Heart left ventricle (tissue), 16 donors: ENCODE measurements at regions not wholly inside any gene's neighbourhood (a gene's known extent, or its start where the extent isn't known, plus 50 kb on each side); places are given as distances from the start of the nearest gene placed in this dataset.

Experiments
- ATAC-seq, 4 donors: fragments of 200-7000 bp; cut with Tn5 transposase; one replicate each; pipeline ENCODE4 v1.9.1; 2020 to 2022; ENCODE audit warnings: moderate library complexity in 4 of 4, mild to moderate bottlenecking in 3 of 4, moderate number of reproducible peaks in 1 of 4
- DNase-seq, 5 donors: peaks; one replicate each; pipeline ENCODE4 v3.0.0-alpha.2; 2020
- H3K27ac ChIP-seq, 12 donors: fragments of 200-600 bp; sonication (generic) in 4 of 12; one replicate each; pipeline versions ENCODE4 v1.5.0 to v1.8.0; 2016 to 2022; ENCODE audit warnings: mild to moderate bottlenecking in 2 of 12
- H3K27me3 ChIP-seq, 9 donors: fragments of 200-600 bp; sonication (generic) in 2 of 9; one replicate each; pipeline versions ENCODE4 v1.5.1 to v1.8.0; 2016 to 2022; ENCODE audit warnings: mild to moderate bottlenecking in 3 of 9
- H3K36me3 ChIP-seq, 9 donors: fragments of 200-600 bp; sonication (generic) in 2 of 9; one replicate each; pipeline versions ENCODE4 v1.5.0 to v1.8.0; 2018 to 2022; ENCODE audit warnings: mild to moderate bottlenecking in 2 of 9
- H3K4me1 ChIP-seq, 12 donors: fragments of 200-600 bp; sonication (generic) in 4 of 12; one replicate each; pipeline versions ENCODE4 v1.5.0 to v1.8.0; 2016 to 2022; ENCODE audit warnings: mild to moderate bottlenecking in 3 of 12
- H3K4me3 ChIP-seq, 12 donors: fragments of 200-600 bp; sonication (generic) in 4 of 12; one replicate each; pipeline versions ENCODE4 v1.5.0 to v1.8.0; 2017 to 2022; ENCODE audit warnings: mild to moderate bottlenecking in 9 of 12, moderate library complexity in 4 of 12
- H3K9me3 ChIP-seq, 12 donors: fragments of 200-600 bp; sonication (generic) in 4 of 12; one replicate each; pipeline versions ENCODE4 v1.5.0 to v1.8.0; 2016 to 2022; ENCODE audit warnings: mild to moderate bottlenecking in 1 of 12
- POLR2A ChIP-seq, 2 donors: fragments of 450-650 bp; IDR thresholded peaks; one replicate each; pipeline ENCODE4 v1.6.1; 2017; ENCODE audit warnings: antibody characterized with exemption in 2 of 2, mild to moderate bottlenecking in 2 of 2, moderate library complexity in 2 of 2
- WGBS, 4 donors: extraction: QIAGEN DNeasy Blood & Tissue Kit in 2 of 4; methylation state at CpG; one replicate each; pipeline versions ENCODE4 v1.1.5 to v1.1.7; 2013 to 2018; 5-methylcytosine and 5-hydroxymethylcytosine counted together
- intact Hi-C, 10 donors: fragments of 100-400 bp; cut with DNase I; formaldehyde crosslinking; loops; one replicate each; pipeline versions ENCODE4 v1.11.1 to v1.14.2; 2022
- TF ChIP-seq, protein P1 (sequence below), 12 donors: fragments of 200-600 bp; sonication (generic) in 4 of 12; IDR thresholded peaks; one replicate each; pipeline versions ENCODE4 v1.5.0 to v1.8.0; 2018 to 2022; ENCODE audit warnings: antibody characterized with exemption in 12 of 12, mild to moderate bottlenecking in 5 of 12
- donor health status: ischemic (EF 13 %, LVEDD 7.1; RV severe dilation, severe dysfunction).
- donor health status: healthy with polysubstance abuse.
- donor health status: DM: no; HTN: yes; CAD: no.
- donor health status: DM: no; HTN: no; CAD: no.
- donor health status: ischemic (EF 25% LVEDD 6.9; RV normal size, moderate dysfunction).
- donor health status: ischemic (EF 25% LVEDD 5.7; RV mildly dilated, moderate dysfunction).
- donor health status: healthy.
- donor health status: DM: yes; HTN: yes; CAD: no.
- donor health status: ischemic (EF 35%, LVEDD 5.7; RV mildly dilated, moderate dysfunction).
- donor health status: nonischemic (EF 11% LVEDD 7.7; RV severe dilation, severe dysfunction).
- donor health status: DM: yes; HTN: yes; CAD: no.
- donor health status: PGD.
- donor health status: ischemic (EF 29% LVEDD 5.4; RV normal size, mild dysfunction).
- donor health status: nonischemic (EF 23%, LVEDD 6.1; RV moderate dilation, normal function).

GRCh38 chr6:130694606-130695005 lies 132.6 kb upstream of the SMLR1 start:
- intact Hi-C loops, result loop anchor here in 3 of 10 donors (5.0 to 10.0 kb wide), 3 partner anchors 327 to 372 kb away; partner anchors contain the start of gene TMEM200A (in 1 of the 3)
- 82 to 92% (median 90%) methylated on average over 4 of the region's 4 CpGs for WGBS, 4 donors
- no peaks in the 10 kb centered on the region for H3K36me3 ChIP-seq
- no peaks in the 10 kb centered on the region for H3K27me3 ChIP-seq
- no peak overlapping the region for H3K27ac ChIP-seq
- no peak overlapping the region for H3K4me3 ChIP-seq
- DNase-seq, result no peak
- no peak for TF ChIP-seq POLR2A (IDR thresholded peaks at IDR 0.05)
- TF ChIP-seq, protein P1, sequence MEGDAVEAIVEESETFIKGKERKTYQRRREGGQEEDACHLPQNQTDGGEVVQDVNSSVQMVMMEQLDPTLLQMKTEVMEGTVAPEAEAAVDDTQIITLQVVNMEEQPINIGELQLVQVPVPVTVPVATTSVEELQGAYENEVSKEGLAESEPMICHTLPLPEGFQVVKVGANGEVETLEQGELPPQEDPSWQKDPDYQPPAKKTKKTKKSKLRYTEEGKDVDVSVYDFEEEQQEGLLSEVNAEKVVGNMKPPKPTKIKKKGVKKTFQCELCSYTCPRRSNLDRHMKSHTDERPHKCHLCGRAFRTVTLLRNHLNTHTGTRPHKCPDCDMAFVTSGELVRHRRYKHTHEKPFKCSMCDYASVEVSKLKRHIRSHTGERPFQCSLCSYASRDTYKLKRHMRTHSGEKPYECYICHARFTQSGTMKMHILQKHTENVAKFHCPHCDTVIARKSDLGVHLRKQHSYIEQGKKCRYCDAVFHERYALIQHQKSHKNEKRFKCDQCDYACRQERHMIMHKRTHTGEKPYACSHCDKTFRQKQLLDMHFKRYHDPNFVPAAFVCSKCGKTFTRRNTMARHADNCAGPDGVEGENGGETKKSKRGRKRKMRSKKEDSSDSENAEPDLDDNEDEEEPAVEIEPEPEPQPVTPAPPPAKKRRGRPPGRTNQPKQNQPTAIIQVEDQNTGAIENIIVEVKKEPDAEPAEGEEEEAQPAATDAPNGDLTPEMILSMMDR (IDR thresholded peaks at IDR 0.05), result no peak
- H3K4me1 ChIP-seq, result peaks cover 0 to 5% (median 0%) of the 10 kb centered on the region in 12 donors
- no peak for ATAC-seq
- H3K9me3 ChIP-seq, result no peaks in the 10 kb centered on the region

GRCh38 chr6:130696806-130697205 lies 130.4 kb upstream of the SMLR1 start:
- peaks cover 0 to 5% (median 0%) of the 10 kb centered on the region in 12 donors for H3K4me1 ChIP-seq
- no peaks in the 10 kb centered on the region for H3K36me3 ChIP-seq
- H3K27me3 ChIP-seq, result no peaks in the 10 kb centered on the region
- ATAC-seq (no peak), DNase-seq (no peak)
- no peak overlapping the region for H3K27ac ChIP-seq
- 62 to 77% (median 67%) methylated on average over 3 of the region's 3 CpGs for WGBS, 4 donors
- intact Hi-C loops, result loop anchor here in 4 of 10 donors (2.0 to 10.0 kb wide), 4 partner anchors 330 to 375 kb away; partner anchors contain the start of gene TMEM200A (in 1 of the 4)
- H3K4me3 ChIP-seq, result no peak overlapping the region
- TF ChIP-seq POLR2A (IDR thresholded peaks at IDR 0.05), result no peak
- TF ChIP-seq, protein P1 (IDR thresholded peaks at IDR 0.05), result no peak
- no peaks in the 10 kb centered on the region for H3K9me3 ChIP-seq

DNA sequence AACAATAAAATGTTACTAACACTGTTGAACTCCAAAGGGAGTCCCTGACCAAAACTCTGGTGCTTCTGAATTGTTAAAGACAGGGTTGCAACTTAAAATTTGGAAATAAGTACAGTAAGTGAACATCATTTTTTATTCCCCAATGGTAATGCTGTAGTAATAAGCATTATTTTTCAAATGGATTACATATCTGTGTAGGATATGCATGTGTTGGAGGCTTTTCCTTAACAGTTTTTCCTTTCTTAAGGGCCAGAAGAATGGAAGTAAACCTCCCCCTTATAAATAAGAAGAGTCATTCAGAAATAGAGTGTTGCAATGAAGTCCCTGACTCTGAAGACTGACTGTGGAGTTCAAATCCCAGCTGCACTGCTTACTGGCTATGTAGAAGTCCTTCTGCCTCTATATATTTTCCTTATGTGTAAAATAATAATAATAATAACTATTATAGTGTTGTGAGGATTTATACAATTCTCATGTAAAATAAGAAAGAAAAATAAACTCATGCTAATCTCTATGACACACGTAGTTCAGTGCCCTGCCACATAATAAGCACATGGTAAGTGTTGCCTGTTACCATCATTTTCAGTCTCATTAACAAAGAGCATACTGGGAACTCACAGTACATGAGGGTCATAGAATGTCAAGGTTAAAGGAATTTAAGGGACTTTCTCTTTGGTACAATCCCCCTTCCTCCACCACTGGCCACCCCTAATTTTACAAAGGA lies 129.8 kb upstream of the SMLR1 start:
- intact Hi-C loops, result loop anchor here in 4 of 10 donors (2.0 to 10.0 kb wide), 4 partner anchors 330 to 375 kb away; partner anchors contain the start of gene TMEM200A (in 1 of the 4)

More for the DNA sequence above, 129.8 kb upstream of the SMLR1 start:
- TF ChIP-seq POLR2A (IDR thresholded peaks at IDR 0.05), result no peak
- TF ChIP-seq, protein P1 (IDR thresholded peaks at IDR 0.05), result no peak
- DNase-seq (no peak), ATAC-seq (no peak)
- Histone ChIP-seq H3K36me3 (no peaks in the 10 kb centered on the region), H3K4me1 (peaks cover 0 to 5% (median 0%) of the 10 kb centered on the region in 12 donors), H3K27me3 (no peaks in the 10 kb centered on the region), H3K9me3 (no peaks in the 10 kb centered on the region), H3K27ac (no peak overlapping the region), H3K4me3 (no peak overlapping the region)
- WGBS, 4 donors, result 16 to 24% (median 18%) methylated on average over 1 of the region's 1 CpG
